ENCODE measurements at regions not wholly inside any gene's neighbourhood (a gene's known extent, or its start where the extent isn't known, plus 50 kb on each side); places are given as distances from the start of the nearest gene placed in this dataset.

GRCh38 chr22:25367756-25368155 lies 148.3 kb downstream of the CRYBB2 start:
- no peak for DNase-seq (ENCODE audit: low spot score)
- in situ Hi-C loops (cut with MboI; ENCODE audit: low sequenced_read_pairs, unreplicated experiment), result no loop called here
- TF ChIP-seq CTCF (IDR thresholded peaks at IDR 0.05; ENCODE audit: borderline replicate concordance, control extremely low read depth, extremely low read depth, insufficient read depth, missing control alignments), result no peak

GRCh38 chr22:25368271-25368670 lies 148.8 kb downstream of the CRYBB2 start:
- in situ Hi-C loops (cut with MboI; ENCODE audit: low sequenced_read_pairs, unreplicated experiment), result no loop called here
- DNase-seq (ENCODE audit: low spot score), result no peak
- no peak for TF ChIP-seq CTCF (IDR thresholded peaks at IDR 0.05; ENCODE audit: borderline replicate concordance, control extremely low read depth, extremely low read depth, insufficient read depth, missing control alignments)

DNA sequence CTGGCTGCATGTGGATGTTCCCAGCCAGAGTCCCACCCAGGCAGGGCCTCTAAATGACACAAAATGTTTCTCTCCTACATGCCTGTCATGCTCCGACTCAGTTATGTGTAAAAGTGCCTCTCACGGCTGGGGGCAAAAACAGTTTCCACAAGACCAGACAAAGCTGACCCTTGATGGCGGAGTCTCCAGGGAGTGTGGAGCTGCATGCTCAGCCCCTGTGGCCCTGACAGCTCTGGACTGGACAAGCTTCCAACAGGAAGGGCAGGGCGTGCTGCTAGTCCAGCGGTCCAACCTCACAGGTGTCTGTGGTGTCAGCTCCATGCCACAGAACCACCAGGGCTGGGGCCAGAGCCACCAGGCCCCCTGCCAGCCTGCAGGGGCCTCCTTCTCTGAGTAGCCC lies 149.6 kb downstream of the CRYBB2 start:
- TF ChIP-seq CTCF (IDR thresholded peaks at IDR 0.05; ENCODE audit: borderline replicate concordance, control extremely low read depth, extremely low read depth, insufficient read depth, missing control alignments), result no peak
- in situ Hi-C loops (cut with MboI; ENCODE audit: low sequenced_read_pairs, unreplicated experiment), result no loop called here
- DNase-seq (ENCODE audit: low spot score), result no peak

DNA sequence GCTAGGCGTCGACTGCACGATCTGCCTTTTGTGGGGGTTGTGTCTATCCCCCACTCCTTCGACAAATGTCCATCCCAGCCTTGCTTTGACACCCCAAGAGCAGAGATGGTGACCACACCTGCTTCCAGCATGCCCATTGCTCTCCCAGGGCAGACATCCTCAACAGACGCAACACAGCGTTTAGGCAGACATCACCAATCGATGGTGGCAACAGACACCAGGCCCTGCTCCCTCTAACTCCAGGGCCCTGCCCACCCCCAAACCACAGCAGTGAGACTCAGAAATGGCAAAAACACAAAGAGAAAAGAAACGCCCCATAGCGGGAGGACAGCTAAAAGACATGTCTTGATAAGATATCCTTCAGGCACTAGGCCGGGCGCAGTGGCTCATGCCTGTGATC lies 150.9 kb downstream of the CRYBB2 start:
- TF ChIP-seq CTCF (IDR thresholded peaks at IDR 0.05; ENCODE audit: borderline replicate concordance, control extremely low read depth, extremely low read depth, insufficient read depth, missing control alignments), result no peak
- no peak for DNase-seq (ENCODE audit: low spot score)
- in situ Hi-C loops (cut with MboI; ENCODE audit: low sequenced_read_pairs, unreplicated experiment), result no loop called here

- in situ Hi-C loops (cut with MboI; ENCODE audit: low sequenced_read_pairs, unreplicated experiment), result no loop called here
- no peak for DNase-seq (ENCODE audit: low spot score)
- TF ChIP-seq CTCF (IDR thresholded peaks at IDR 0.05; ENCODE audit: borderline replicate concordance, control extremely low read depth, extremely low read depth, insufficient read depth, missing control alignments), result no peak
These were observed 152.7 kb downstream of the CRYBB2 start for GRCh38 chr22:25372000-25372595.

DNA sequence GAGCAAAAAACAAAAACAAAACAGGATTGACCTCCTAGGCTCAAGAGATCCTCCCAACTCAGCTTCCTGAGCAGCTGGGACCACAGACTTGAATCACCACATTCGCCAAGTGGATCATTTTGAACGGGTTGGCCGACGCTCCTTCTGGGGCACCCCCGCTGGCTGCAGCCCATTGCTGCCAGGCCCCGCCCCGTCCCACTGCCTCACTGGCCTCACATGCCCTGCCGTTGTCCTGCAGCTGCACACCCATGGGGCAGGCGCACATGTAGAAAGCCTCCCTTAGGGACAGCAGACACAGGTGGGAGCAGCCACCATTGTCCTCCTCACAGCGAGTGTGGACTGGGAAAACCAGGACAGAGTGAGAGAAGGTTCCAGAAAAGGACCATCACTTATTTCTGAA lies 154.5 kb downstream of the CRYBB2 start:
- in situ Hi-C loops (cut with MboI; ENCODE audit: low sequenced_read_pairs, unreplicated experiment), result no loop called here
- no peak for DNase-seq (ENCODE audit: low spot score)
- TF ChIP-seq CTCF (IDR thresholded peaks at IDR 0.05; ENCODE audit: borderline replicate concordance, control extremely low read depth, extremely low read depth, insufficient read depth, missing control alignments), result no peak

GRCh38 chr22:25374869-25375268 lies 155.4 kb downstream of the CRYBB2 start:
- in situ Hi-C loops (cut with MboI; ENCODE audit: low sequenced_read_pairs, unreplicated experiment), result no loop called here
- no peak for DNase-seq (ENCODE audit: low spot score)
- no peak for TF ChIP-seq CTCF (IDR thresholded peaks at IDR 0.05; ENCODE audit: borderline replicate concordance, control extremely low read depth, extremely low read depth, insufficient read depth, missing control alignments)
